Activated naive CD4-positive, alpha-beta T cell treated with anti-CD3 and anti-CD28 coated beads for 36 hours (primary cell): ENCODE measurements at regions not wholly inside any gene's neighbourhood (a gene's known extent, or its start where the extent isn't known, plus 50 kb on each side); places are given as distances from the start of the nearest gene placed in this dataset.

Experiments
- CTCF ChIA-PET: fragments of 350-600 bp; sonication (Branson Sonifier 250); formaldehyde crosslinking; loops from one replicate; lab custom pipeline; 2021; ENCODE audit warnings: antibody characterized with exemption; lab: Charles Lee
- DNase-seq: peaks from one replicate; pipeline ENCODE4 v3.0.0-alpha.2; 2020
- H3K27ac Mint-ChIP-seq: one replicate; pipeline ENCODE4 v1.8.0; 2021; ENCODE audit warnings: mild to moderate bottlenecking, mixed read lengths
- H3K27me3 Mint-ChIP-seq: one replicate; pipeline ENCODE4 v1.8.0; 2021; ENCODE audit warnings: low read depth, mixed read lengths
- H3K36me3 Mint-ChIP-seq: one replicate; pipeline ENCODE4 v1.8.0; 2021; ENCODE audit warnings: low read depth, mixed read lengths
- H3K4me1 Mint-ChIP-seq: one replicate; pipeline ENCODE4 v1.8.0; 2021; ENCODE audit warnings: low read depth, mixed read lengths
- H3K4me3 Mint-ChIP-seq: one replicate; pipeline ENCODE4 v1.8.0; 2021; ENCODE audit warnings: mild to moderate bottlenecking, moderate library complexity, mixed read lengths
- H3K9me3 Mint-ChIP-seq: one replicate; pipeline ENCODE4 v1.8.0; 2021; ENCODE audit warnings: mixed read lengths
- intact Hi-C: fragments of 100-400 bp; cut with micrococcal nuclease; formaldehyde crosslinking; loops from one replicate; pipeline ENCODE4 v1.15.1; 2023

- CTCF ChIA-PET = no interaction called here
- Mint-ChIP-seq H3K27me3 (no peaks in the 10 kb centered on the region), H3K4me3 (no peak overlapping the region), H3K4me1 (no peaks in the 10 kb centered on the region), H3K9me3 (peaks cover 3% of the 10 kb centered on the region), H3K27ac (no peak overlapping the region), H3K36me3 (no peaks in the 10 kb centered on the region)
- intact Hi-C loops = no loop called here
- no peak for DNase-seq
Measured at GRCh38 chr5:93193431-93194347, 387.3 kb downstream of the NR2F1-AS1 start.

GRCh38 chr5:93192683-93193082 lies 388.3 kb downstream of the NR2F1-AS1 start:
- Mint-ChIP-seq H3K27me3 (no peaks in the 10 kb centered on the region), H3K4me3 (no peak overlapping the region), H3K36me3 (no peaks in the 10 kb centered on the region), H3K27ac (no peak overlapping the region), H3K4me1 (no peaks in the 10 kb centered on the region), H3K9me3 (peaks cover 3% of the 10 kb centered on the region)
- intact Hi-C loops = no loop called here
- CTCF ChIA-PET = no interaction called here
- no peak for DNase-seq

DNA sequence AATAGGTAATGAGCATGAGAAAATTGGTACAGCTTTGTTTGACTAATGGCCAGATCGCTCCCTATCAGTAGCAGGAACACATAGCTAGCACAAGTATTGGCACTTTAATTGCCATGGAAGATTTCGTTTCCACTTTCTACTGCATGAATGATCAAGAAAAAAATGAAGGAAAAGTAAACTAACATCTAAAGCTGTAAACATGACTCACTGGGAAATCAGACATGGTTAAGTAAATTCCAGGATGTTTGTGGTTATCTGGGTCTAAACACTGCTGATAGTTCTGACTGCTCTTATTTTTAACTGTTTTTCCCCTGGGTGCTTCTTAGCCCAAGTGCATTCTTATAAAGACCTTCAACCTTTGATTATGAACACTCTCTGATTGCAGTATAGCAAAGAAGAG lies 388.9 kb downstream of the NR2F1-AS1 start:
- peaks cover 3% of the 10 kb centered on the region for H3K9me3 Mint-ChIP-seq
- no peaks in the 10 kb centered on the region for H3K36me3 Mint-ChIP-seq
- intact Hi-C loops = no loop called here
- no peaks in the 10 kb centered on the region for H3K27me3 Mint-ChIP-seq
- H3K4me3 Mint-ChIP-seq = no peak overlapping the region
- no peak for DNase-seq
- CTCF ChIA-PET = no interaction called here
- H3K4me1 Mint-ChIP-seq = no peaks in the 10 kb centered on the region
- H3K27ac Mint-ChIP-seq = no peak overlapping the region

GRCh38 chr5:93191035-93191817 lies 389.8 kb downstream of the NR2F1-AS1 start:
- CTCF ChIA-PET = no interaction called here
- intact Hi-C loops = no loop called here
- H3K27me3 Mint-ChIP-seq = no peaks in the 10 kb centered on the region
- H3K4me3 Mint-ChIP-seq = no peak overlapping the region
- DNase-seq = no peak
- H3K27ac Mint-ChIP-seq = no peak overlapping the region
- H3K4me1 Mint-ChIP-seq = no peaks in the 10 kb centered on the region
- H3K36me3 Mint-ChIP-seq = no peaks in the 10 kb centered on the region
- peaks cover 3% of the 10 kb centered on the region for H3K9me3 Mint-ChIP-seq

GRCh38 chr5:93189707-93190120 lies 391.3 kb downstream of the NR2F1-AS1 start:
- CTCF ChIA-PET = interaction anchor here (0.6 kb wide), 1 partner anchor 203 kb away, joined by 3 read pairs; no protein-coding TSS in a partner anchor
- Mint-ChIP-seq H3K4me1 (no peaks in the 10 kb centered on the region), H3K27me3 (no peaks in the 10 kb centered on the region), H3K9me3 (peaks cover 3% of the 10 kb centered on the region), H3K4me3 (no peak overlapping the region), H3K27ac (no peak overlapping the region), H3K36me3 (no peaks in the 10 kb centered on the region)
- no peak for DNase-seq
- intact Hi-C loops = no loop called here

- intact Hi-C loops = no loop called here
- H3K36me3 Mint-ChIP-seq = no peaks in the 10 kb centered on the region
- no peak overlapping the region for H3K27ac Mint-ChIP-seq
Measured at GRCh38 chr5:93188876-93189485, 392.0 kb downstream of the NR2F1-AS1 start.

GRCh38 chr5:93186076-93186682 lies 394.8 kb downstream of the NR2F1-AS1 start:
- H3K27me3 Mint-ChIP-seq = no peaks in the 10 kb centered on the region
- no peaks in the 10 kb centered on the region for H3K4me1 Mint-ChIP-seq
- no peak overlapping the region for H3K4me3 Mint-ChIP-seq
- CTCF ChIA-PET = no interaction called here
- no peak overlapping the region for H3K27ac Mint-ChIP-seq
- DNase-seq = no peak
- peaks cover 2% of the 10 kb centered on the region for H3K9me3 Mint-ChIP-seq
- H3K36me3 Mint-ChIP-seq = no peaks in the 10 kb centered on the region
- intact Hi-C loops = no loop called here

More at GRCh38 chr5:93188876-93189485, 392.0 kb downstream of the NR2F1-AS1 start:
- no peaks in the 10 kb centered on the region for H3K4me1 Mint-ChIP-seq
- peaks cover 3% of the 10 kb centered on the region for H3K9me3 Mint-ChIP-seq
- no peak for DNase-seq
- H3K4me3 Mint-ChIP-seq = no peak overlapping the region
- H3K27me3 Mint-ChIP-seq = no peaks in the 10 kb centered on the region
- CTCF ChIA-PET = no interaction called here

GRCh38 chr5:93184041-93184440 lies 397.0 kb downstream of the NR2F1-AS1 start:
- Mint-ChIP-seq H3K36me3 (no peaks in the 10 kb centered on the region), H3K27ac (no peak overlapping the region), H3K27me3 (no peaks in the 10 kb centered on the region), H3K4me1 (no peaks in the 10 kb centered on the region), H3K4me3 (no peak overlapping the region), H3K9me3 (peaks cover 2% of the 10 kb centered on the region)
- intact Hi-C loops = no loop called here
- DNase-seq = no peak
- CTCF ChIA-PET = no interaction called here

DNA sequence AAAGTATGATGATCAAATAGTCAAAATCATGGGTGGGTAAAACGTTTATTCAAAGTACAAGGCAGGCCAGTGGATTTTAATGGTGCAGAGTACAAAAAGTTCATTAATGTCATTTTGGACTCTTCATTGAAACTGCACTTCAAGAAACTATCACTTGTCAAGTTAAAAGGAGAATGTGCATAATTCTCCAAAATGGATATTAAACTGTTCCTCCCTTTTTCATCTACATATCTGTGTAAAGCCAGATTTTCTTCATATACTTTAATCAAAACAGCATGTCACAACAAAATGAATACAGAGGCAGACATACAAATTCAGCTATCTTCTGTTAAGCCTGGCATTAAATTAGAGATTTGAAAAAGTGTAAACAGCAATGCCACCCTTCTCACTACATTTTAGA lies 401.6 kb downstream of the NR2F1-AS1 start:
- Mint-ChIP-seq H3K27me3 (no peaks in the 10 kb centered on the region), H3K4me3 (no peak overlapping the region), H3K27ac (no peak overlapping the region), H3K4me1 (no peaks in the 10 kb centered on the region), H3K36me3 (no peaks in the 10 kb centered on the region), H3K9me3 (no peaks in the 10 kb centered on the region)
- intact Hi-C loops = no loop called here
- DNase-seq = no peak
- CTCF ChIA-PET = no interaction called here

DNA sequence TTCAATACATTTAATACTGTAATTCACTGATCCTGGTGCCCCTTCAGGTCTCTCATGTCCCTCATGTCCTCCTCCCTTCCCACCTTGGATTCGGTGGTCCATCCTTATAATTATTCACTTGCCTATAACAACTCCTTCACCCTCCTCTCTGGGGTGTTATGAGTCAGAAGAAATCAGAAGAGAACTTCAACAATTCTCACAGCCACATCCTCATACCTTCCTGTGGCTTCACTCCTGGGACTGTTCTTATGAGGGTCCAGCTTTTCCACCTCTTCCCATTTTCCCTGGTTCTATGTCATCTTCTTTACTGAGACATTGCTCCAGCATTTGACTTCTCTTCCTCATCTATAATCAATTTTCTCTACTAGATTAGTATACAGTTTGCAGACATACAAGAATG lies 406.1 kb downstream of the NR2F1-AS1 start:
- H3K4me1 Mint-ChIP-seq = no peaks in the 10 kb centered on the region
- H3K27me3 Mint-ChIP-seq = no peaks in the 10 kb centered on the region
- H3K9me3 Mint-ChIP-seq = peaks cover 2% of the 10 kb centered on the region
- no peaks in the 10 kb centered on the region for H3K36me3 Mint-ChIP-seq
- intact Hi-C loops = no loop called here
- DNase-seq = no peak
- no peak overlapping the region for H3K27ac Mint-ChIP-seq
- H3K4me3 Mint-ChIP-seq = no peak overlapping the region
- CTCF ChIA-PET = no interaction called here

DNA sequence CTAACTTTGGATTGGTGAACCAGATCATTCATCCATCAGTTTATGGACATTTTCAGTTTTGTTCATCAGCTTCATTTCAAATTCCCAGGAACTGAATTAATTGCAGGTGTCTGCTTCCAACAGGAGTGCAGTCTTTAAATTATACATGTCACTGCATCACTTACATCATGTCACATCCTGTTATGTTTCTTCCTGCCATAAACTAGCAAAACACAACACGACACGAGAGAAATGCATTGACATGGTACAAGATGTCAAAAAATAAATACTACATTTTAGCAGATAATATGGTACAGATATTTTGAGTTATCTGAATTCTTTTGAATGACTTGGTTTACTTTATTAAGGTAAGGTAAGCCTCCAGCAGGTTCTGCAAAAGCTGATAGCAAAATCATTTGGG lies 415.5 kb downstream of the NR2F1-AS1 start:
- H3K4me3 Mint-ChIP-seq = no peak overlapping the region
- intact Hi-C loops = no loop called here
- H3K36me3 Mint-ChIP-seq = no peaks in the 10 kb centered on the region
- no peak for DNase-seq
- H3K27me3 Mint-ChIP-seq = no peaks in the 10 kb centered on the region
- peaks cover 8% of the 10 kb centered on the region for H3K9me3 Mint-ChIP-seq
- H3K4me1 Mint-ChIP-seq = no peaks in the 10 kb centered on the region
- no peak overlapping the region for H3K27ac Mint-ChIP-seq
- CTCF ChIA-PET = no interaction called here

DNA sequence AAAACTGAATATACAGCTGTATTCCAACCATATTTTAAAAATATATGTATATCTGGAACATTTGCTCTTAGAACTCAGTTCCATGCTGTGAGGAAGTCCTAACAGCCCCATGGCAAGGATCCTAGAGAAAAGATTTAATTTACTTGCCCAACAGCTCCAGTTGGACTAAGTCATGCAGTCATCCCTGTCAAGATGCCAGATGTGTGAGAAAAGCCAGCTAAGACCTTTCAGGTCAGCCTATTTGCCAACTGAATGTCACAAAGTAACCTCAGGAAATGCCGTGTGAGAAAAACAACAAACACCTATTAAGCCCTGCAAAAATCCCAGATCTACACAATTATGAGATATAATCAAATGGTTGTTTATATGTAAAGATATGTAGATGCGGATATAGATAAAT lies 416.3 kb downstream of the NR2F1-AS1 start:
- CTCF ChIA-PET = no interaction called here
- no peak overlapping the region for H3K4me3 Mint-ChIP-seq
- intact Hi-C loops = no loop called here

More for the DNA sequence above, 416.3 kb downstream of the NR2F1-AS1 start:
- Mint-ChIP-seq H3K36me3 (no peaks in the 10 kb centered on the region), H3K4me1 (no peaks in the 10 kb centered on the region), H3K27ac (no peak overlapping the region), H3K27me3 (no peaks in the 10 kb centered on the region), H3K9me3 (peaks cover 8% of the 10 kb centered on the region)
- no peak for DNase-seq
